ENCODE measurements at regions not wholly inside any gene's neighbourhood (a gene's known extent, or its start where the extent isn't known, plus 50 kb on each side); places are given as distances from the start of the nearest gene placed in this dataset.

- TF ChIP-seq EZH2phosphoT487 (IDR thresholded peaks at IDR 0.05; ENCODE audit: borderline replicate concordance): no peak
- TF ChIP-seq CTCF (conservative IDR thresholded peaks at IDR 0.05; ENCODE audit: low read length): no peak; the same call in 1 of the 2 replicates
- H3K36me3 ChIP-seq (ENCODE audit: insufficient read depth, low read length): no peaks in the 10 kb centered on the region
- H4K20me1 ChIP-seq (ENCODE audit: insufficient read depth, low read length, poor library complexity, severe bottlenecking): no peaks in the 10 kb centered on the region
- H3K4me1 ChIP-seq (ENCODE audit: insufficient read depth, low read length, poor library complexity, severe bottlenecking): no peaks in the 10 kb centered on the region
- H3K4me3 ChIP-seq (ENCODE audit: low read length, poor library complexity, severe bottlenecking): no peak overlapping the region
- no peak overlapping the region for H3K4me2 ChIP-seq (ENCODE audit: low read depth, low read length, poor library complexity, severe bottlenecking)
- no peak overlapping the region for H2AFZ ChIP-seq (ENCODE audit: low read length)
- no peaks in the 10 kb centered on the region for H3F3A ChIP-seq (ENCODE audit: low read depth)
- no peaks in the 10 kb centered on the region for H3K9me2 ChIP-seq (replicated peaks; ENCODE audit: low read depth, low read length)
- H3K79me2 ChIP-seq (ENCODE audit: insufficient read depth, low read length): no peaks in the 10 kb centered on the region
- H3K9me3 ChIP-seq (ENCODE audit: insufficient read depth, low read depth, low read length): no peaks in the 10 kb centered on the region
- H3K27me3 ChIP-seq (ENCODE audit: insufficient read depth, low read length, poor library complexity, severe bottlenecking): no peaks in the 10 kb centered on the region
- no peak overlapping the region for H3K9ac ChIP-seq (ENCODE audit: low read depth, low read length, poor library complexity, severe bottlenecking)
These were observed 600.5 kb downstream of the RERGL start for GRCh38 chr12:17489452-17489851.

- no peaks in the 10 kb centered on the region for H3K4me1 ChIP-seq (ENCODE audit: insufficient read depth, low read length, poor library complexity, severe bottlenecking)
- H3K9ac ChIP-seq (ENCODE audit: low read depth, low read length, poor library complexity, severe bottlenecking): no peak overlapping the region
- TF ChIP-seq CTCF (conservative IDR thresholded peaks at IDR 0.05; ENCODE audit: low read length) (no peak), EZH2phosphoT487 (IDR thresholded peaks at IDR 0.05; ENCODE audit: borderline replicate concordance) (no peak)
These were observed 610.9 kb downstream of the RERGL start for GRCh38 chr12:17478908-17479673.

GRCh38 chr12:17470460-17470859 lies 619.5 kb downstream of the RERGL start:
- H3K9me2 ChIP-seq (replicated peaks; ENCODE audit: low read depth, low read length): no peaks in the 10 kb centered on the region
- no peaks in the 10 kb centered on the region for H4K20me1 ChIP-seq (ENCODE audit: insufficient read depth, low read length, poor library complexity, severe bottlenecking)
- no peak overlapping the region for H3K4me3 ChIP-seq (ENCODE audit: low read length, poor library complexity, severe bottlenecking)
- H3K4me2 ChIP-seq (ENCODE audit: low read depth, low read length, poor library complexity, severe bottlenecking): no peak overlapping the region
- H3F3A ChIP-seq (ENCODE audit: low read depth): no peaks in the 10 kb centered on the region
- no peaks in the 10 kb centered on the region for H3K4me1 ChIP-seq (ENCODE audit: insufficient read depth, low read length, poor library complexity, severe bottlenecking)
- no peak overlapping the region for H3K9ac ChIP-seq (ENCODE audit: low read depth, low read length, poor library complexity, severe bottlenecking)
- no peaks in the 10 kb centered on the region for H3K79me2 ChIP-seq (ENCODE audit: insufficient read depth, low read length)
- no peak overlapping the region for H2AFZ ChIP-seq (ENCODE audit: low read length)
- no peaks in the 10 kb centered on the region for H3K9me3 ChIP-seq (ENCODE audit: insufficient read depth, low read depth, low read length)
- H3K27me3 ChIP-seq (ENCODE audit: insufficient read depth, low read length, poor library complexity, severe bottlenecking): no peaks in the 10 kb centered on the region
- TF ChIP-seq EZH2phosphoT487 (IDR thresholded peaks at IDR 0.05; ENCODE audit: borderline replicate concordance) (no peak), CTCF (conservative IDR thresholded peaks at IDR 0.05; ENCODE audit: low read length) (no peak)
- H3K36me3 ChIP-seq (ENCODE audit: insufficient read depth, low read length): no peaks in the 10 kb centered on the region

More at GRCh38 chr12:17478908-17479673, 610.9 kb downstream of the RERGL start:
- Histone ChIP-seq H2AFZ (ENCODE audit: low read length) (no peak overlapping the region), H3K9me3 (ENCODE audit: insufficient read depth, low read depth, low read length) (no peaks in the 10 kb centered on the region), H3K4me2 (ENCODE audit: low read depth, low read length, poor library complexity, severe bottlenecking) (no peak overlapping the region), H3K4me3 (ENCODE audit: low read length, poor library complexity, severe bottlenecking) (no peak overlapping the region), H3F3A (ENCODE audit: low read depth) (no peaks in the 10 kb centered on the region), H3K9me2 (replicated peaks; ENCODE audit: low read depth, low read length) (no peaks in the 10 kb centered on the region), H4K20me1 (ENCODE audit: insufficient read depth, low read length, poor library complexity, severe bottlenecking) (no peaks in the 10 kb centered on the region), H3K36me3 (ENCODE audit: insufficient read depth, low read length) (no peaks in the 10 kb centered on the region), H3K27me3 (ENCODE audit: insufficient read depth, low read length, poor library complexity, severe bottlenecking) (no peaks in the 10 kb centered on the region), H3K79me2 (ENCODE audit: insufficient read depth, low read length) (no peaks in the 10 kb centered on the region)
